ENCODE measurements at regions not wholly inside any gene's neighbourhood (a gene's known extent, or its start where the extent isn't known, plus 50 kb on each side); places are given as distances from the start of the nearest gene placed in this dataset.

- Histone ChIP-seq H3K9me3 (peaks cover 0 to 37% (median 0%) of the 10 kb centered on the region in 11 donors), H3K27ac (no peak overlapping the region), H3K4me3 (no peak overlapping the region), H3K27me3 (no peaks in the 10 kb centered on the region), H3K4me1 (no peaks in the 10 kb centered on the region), H3K36me3 (no peaks in the 10 kb centered on the region)
- intact Hi-C loops (cut with DNase I), result no loop called here
- TF ChIP-seq CTCF (IDR thresholded peaks at IDR 0.05), result no peak
- WGBS, 2 donors, result 90 to 93% methylated on average over 28 of the region's 28 CpGs
- ATAC-seq (no peak), DNase-seq (no peak)
Observed at GRCh38 chr7:153413540-153414287, 638.5 kb upstream of the DPP6 start.

- no peak for DNase-seq
- Histone ChIP-seq H3K27me3 (no peaks in the 10 kb centered on the region), H3K4me1 (no peaks in the 10 kb centered on the region), H3K36me3 (no peaks in the 10 kb centered on the region), H3K27ac (no peak overlapping the region), H3K4me3 (no peak overlapping the region), H3K9me3 (peaks cover 0 to 37% (median 0%) of the 10 kb centered on the region in 11 donors)
- no peak for TF ChIP-seq CTCF (IDR thresholded peaks at IDR 0.05)
- intact Hi-C loops (cut with DNase I), result no loop called here
- no peak for ATAC-seq
Observed at GRCh38 chr7:153414288-153414629, 637.9 kb upstream of the DPP6 start.

- ATAC-seq, result no peak
- H3K4me3 ChIP-seq, result no peak overlapping the region
Observed at GRCh38 chr7:153415632-153416031, 636.6 kb upstream of the DPP6 start.

More at GRCh38 chr7:153415632-153416031, 636.6 kb upstream of the DPP6 start:
- no peaks in the 10 kb centered on the region for H3K27me3 ChIP-seq
- TF ChIP-seq CTCF (IDR thresholded peaks at IDR 0.05), result no peak
- no peaks in the 10 kb centered on the region for H3K36me3 ChIP-seq
- WGBS, 2 donors, result 80 to 81% methylated on average over 6 of the region's 6 CpGs
- no peak overlapping the region for H3K27ac ChIP-seq
- no peak for DNase-seq
- peaks cover 0 to 37% (median 0%) of the 10 kb centered on the region in 11 donors for H3K9me3 ChIP-seq
- H3K4me1 ChIP-seq, result no peaks in the 10 kb centered on the region
- intact Hi-C loops (cut with DNase I), result no loop called here

Measured in heart right ventricle (tissue), 16 donors.